Type B pancreatic cell (in vitro differentiated cells): ENCODE measurements at regions not wholly inside any gene's neighbourhood (a gene's known extent, or its start where the extent isn't known, plus 50 kb on each side); places are given as distances from the start of the nearest gene placed in this dataset.
A peak's percentile ranks its signal among the peaks of the same experiment; 100 is the strongest.

ENCODE experiments used
- DNase-seq: peaks from one replicate; pipeline ENCODE4 v3.0.0; 2021; ENCODE audit warnings: mixed read lengths; ENCODE audit not compliant: unreplicated experiment; ENCODE audit errors: extremely low spot score
- H3K27ac Mint-ChIP-seq: 2 replicates; pipeline ENCODE4 v1.8.0; 2021; ENCODE audit warnings: mild to moderate bottlenecking, mixed read lengths
- H3K27me3 Mint-ChIP-seq: 2 replicates; pipeline ENCODE4 v1.8.0; 2021; ENCODE audit warnings: mixed read lengths
- H3K36me3 Mint-ChIP-seq: 2 replicates; pipeline ENCODE4 v1.8.0; 2021; ENCODE audit warnings: mixed read lengths
- H3K4me1 Mint-ChIP-seq: one replicate; pipeline ENCODE4 v1.8.0; 2021; ENCODE audit warnings: mixed read lengths; ENCODE audit not compliant: unreplicated experiment
- H3K4me3 Mint-ChIP-seq: 2 replicates; pipeline ENCODE4 v1.8.0; 2021; ENCODE audit warnings: mild to moderate bottlenecking, mixed read lengths
- H3K9me3 Mint-ChIP-seq: 2 replicates; pipeline ENCODE4 v1.8.0; 2021; ENCODE audit warnings: mixed read lengths
- TF ChIP-seq, protein P1 (sequence below): fragments of 200-600 bp; sonication (generic); conservative IDR thresholded peaks from 2 replicates; pipeline ENCODE4 v1.5.0; 2021; ENCODE audit warnings: antibody characterized with exemption, mild to moderate bottlenecking

DNA sequence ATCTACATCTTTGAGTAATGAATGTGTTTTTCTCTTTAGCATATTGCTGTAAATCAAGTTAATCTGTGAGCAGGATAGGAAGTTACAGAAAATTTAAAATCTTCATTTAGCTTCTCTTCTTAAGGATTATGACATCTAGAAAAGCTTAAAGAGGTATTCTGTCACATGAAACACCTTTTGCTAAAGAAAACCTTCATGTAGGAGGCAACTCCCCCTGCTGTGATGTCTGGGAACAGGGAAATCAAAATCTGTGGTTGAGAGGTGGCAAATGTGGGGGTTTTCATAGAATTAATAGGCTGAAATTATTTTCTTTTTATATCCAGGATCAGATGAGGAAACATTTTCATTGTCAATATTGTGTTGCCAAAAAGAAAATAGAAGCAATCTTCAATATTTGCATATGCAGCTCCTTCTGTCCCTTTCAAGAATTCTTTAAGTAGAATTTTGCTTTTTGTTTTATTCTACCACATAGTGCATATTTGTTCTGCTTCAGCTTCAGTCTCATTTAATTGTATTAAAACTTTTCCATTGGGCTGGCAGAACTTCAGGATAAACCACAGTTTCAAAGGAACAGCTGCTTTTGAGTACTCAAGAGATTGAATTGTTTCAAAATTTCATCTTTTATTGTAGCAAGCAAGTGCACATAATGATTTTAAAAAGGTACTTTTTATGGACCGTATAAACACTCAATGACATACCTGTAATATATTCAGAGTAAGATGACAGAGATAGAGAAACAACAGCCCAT is 128.4 kb downstream of the RAP2B start:
- H3K9me3 Mint-ChIP-seq = no peaks in the 10 kb centered on the region
- no peak overlapping the region for H3K4me3 Mint-ChIP-seq
- H3K27me3 Mint-ChIP-seq = no peaks in the 10 kb centered on the region
- DNase-seq = no peak
- no peaks in the 10 kb centered on the region for H3K36me3 Mint-ChIP-seq
- TF ChIP-seq, protein P1, sequence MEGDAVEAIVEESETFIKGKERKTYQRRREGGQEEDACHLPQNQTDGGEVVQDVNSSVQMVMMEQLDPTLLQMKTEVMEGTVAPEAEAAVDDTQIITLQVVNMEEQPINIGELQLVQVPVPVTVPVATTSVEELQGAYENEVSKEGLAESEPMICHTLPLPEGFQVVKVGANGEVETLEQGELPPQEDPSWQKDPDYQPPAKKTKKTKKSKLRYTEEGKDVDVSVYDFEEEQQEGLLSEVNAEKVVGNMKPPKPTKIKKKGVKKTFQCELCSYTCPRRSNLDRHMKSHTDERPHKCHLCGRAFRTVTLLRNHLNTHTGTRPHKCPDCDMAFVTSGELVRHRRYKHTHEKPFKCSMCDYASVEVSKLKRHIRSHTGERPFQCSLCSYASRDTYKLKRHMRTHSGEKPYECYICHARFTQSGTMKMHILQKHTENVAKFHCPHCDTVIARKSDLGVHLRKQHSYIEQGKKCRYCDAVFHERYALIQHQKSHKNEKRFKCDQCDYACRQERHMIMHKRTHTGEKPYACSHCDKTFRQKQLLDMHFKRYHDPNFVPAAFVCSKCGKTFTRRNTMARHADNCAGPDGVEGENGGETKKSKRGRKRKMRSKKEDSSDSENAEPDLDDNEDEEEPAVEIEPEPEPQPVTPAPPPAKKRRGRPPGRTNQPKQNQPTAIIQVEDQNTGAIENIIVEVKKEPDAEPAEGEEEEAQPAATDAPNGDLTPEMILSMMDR = no peak
- H3K27ac Mint-ChIP-seq = no peak overlapping the region
- H3K4me1 Mint-ChIP-seq = peaks cover 5% of the 10 kb centered on the region

DNA sequence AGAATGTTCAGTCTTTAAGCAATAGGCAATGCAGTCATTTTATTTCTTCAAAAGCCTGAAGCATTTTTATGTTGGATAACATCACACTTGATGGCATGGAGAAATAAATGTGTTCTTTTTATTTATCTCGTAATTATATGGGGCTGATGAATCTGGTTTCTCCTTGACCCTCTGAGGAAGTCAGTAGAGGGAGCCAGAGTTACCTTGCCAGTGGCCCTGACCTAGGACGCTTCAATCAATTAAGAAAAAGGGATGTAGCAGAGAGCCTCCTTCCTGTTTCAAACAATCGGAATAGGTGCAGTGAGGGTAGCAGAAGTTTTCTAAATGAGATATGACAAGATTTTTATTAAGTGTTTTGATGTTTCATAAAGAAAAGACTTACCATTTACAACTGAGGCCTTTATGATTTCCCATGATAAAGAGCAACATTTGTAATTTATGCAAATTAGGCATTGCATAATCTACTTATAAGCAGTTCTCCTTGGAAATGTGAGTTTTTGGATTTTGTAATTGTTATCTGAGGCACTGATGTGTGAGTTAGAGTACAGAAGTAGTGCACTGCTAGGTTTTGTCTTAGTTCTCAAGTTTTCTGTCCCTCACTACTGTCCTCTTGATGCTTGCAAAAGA is 129.1 kb downstream of the RAP2B start:
- no peaks in the 10 kb centered on the region for H3K9me3 Mint-ChIP-seq
- H3K27me3 Mint-ChIP-seq = no peaks in the 10 kb centered on the region
- no peak for DNase-seq
- no peaks in the 10 kb centered on the region for H3K4me1 Mint-ChIP-seq
- TF ChIP-seq, protein P1 = peak; percentile 47
- H3K27ac Mint-ChIP-seq = no peak overlapping the region
- H3K4me3 Mint-ChIP-seq = no peak overlapping the region
- no peaks in the 10 kb centered on the region for H3K36me3 Mint-ChIP-seq

DNA sequence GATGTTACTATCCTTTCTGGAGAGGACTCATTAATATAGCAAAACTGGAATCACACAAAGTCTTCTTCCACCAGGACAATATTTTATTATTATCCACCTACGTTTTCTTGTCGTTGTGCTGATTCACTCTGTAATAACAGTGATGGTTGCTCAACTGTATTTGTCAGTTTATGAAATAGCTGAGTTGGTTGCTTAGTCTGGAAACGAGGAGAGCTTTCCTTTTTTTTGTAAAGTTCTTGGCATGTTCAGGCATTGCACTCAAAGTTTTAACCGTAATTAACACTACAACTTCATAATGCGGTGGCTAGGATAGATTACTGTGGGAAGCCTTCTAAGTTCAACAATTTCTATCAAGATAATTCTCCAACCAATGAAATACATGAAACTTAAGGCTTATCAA is 131.2 kb downstream of the RAP2B start:
- Mint-ChIP-seq H3K36me3 (no peaks in the 10 kb centered on the region), H3K4me3 (no peak overlapping the region), H3K27ac (no peak overlapping the region), H3K4me1 (no peaks in the 10 kb centered on the region), H3K27me3 (no peaks in the 10 kb centered on the region), H3K9me3 (no peaks in the 10 kb centered on the region)
- TF ChIP-seq, protein P1 = no peak
- DNase-seq = no peak

DNA sequence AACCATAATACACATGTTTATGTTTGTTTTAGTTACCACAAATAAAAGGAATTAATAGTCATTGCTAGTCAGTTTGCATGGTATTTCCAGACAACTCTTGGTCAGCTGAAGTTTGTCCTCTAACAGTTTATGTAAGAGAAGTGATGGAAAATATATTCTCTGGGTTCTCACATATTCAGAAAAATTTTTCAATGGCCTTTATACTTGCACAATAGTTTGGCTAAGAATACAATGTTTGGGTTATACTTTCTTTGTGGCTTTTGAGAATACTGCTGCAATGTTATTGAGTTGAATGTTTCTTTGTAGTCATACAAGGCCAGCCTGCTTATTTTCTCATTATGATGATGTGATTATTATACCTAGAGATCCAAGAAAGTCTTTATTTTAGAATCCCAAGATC is 133.9 kb downstream of the RAP2B start:
- TF ChIP-seq, protein P1 = no peak
- no peak for DNase-seq
- Mint-ChIP-seq H3K27me3 (no peaks in the 10 kb centered on the region), H3K36me3 (no peaks in the 10 kb centered on the region), H3K9me3 (no peaks in the 10 kb centered on the region), H3K4me1 (no peaks in the 10 kb centered on the region), H3K4me3 (no peak overlapping the region), H3K27ac (no peak overlapping the region)

DNA sequence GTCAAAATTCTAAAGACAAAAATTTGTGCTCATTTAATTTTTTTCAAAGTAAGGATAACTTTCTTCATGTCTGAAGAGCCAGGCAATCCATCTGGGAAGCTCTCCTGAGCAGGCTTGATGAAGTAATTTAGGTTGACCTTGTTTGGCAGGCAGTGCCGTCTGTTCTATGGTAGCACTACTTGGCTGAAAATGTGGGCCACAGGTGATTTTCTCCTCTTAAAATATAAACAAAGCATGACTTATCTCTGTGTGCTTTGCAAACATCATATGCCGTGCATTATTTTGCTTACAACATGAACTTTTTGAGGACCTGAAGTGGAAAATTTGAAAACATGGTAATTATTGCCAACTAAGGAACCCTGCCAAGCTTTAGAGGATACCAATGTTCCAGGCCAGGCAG is 143.2 kb downstream of the RAP2B start:
- Mint-ChIP-seq H3K27ac (no peak overlapping the region), H3K36me3 (no peaks in the 10 kb centered on the region), H3K9me3 (no peaks in the 10 kb centered on the region), H3K4me3 (no peak overlapping the region), H3K27me3 (no peaks in the 10 kb centered on the region), H3K4me1 (no peaks in the 10 kb centered on the region)
- TF ChIP-seq, protein P1 = no peak
- DNase-seq = no peak
